ENCODE measurements at regions not wholly inside any gene's neighbourhood (a gene's known extent, or its start where the extent isn't known, plus 50 kb on each side); places are given as distances from the start of the nearest gene placed in this dataset.
"Not testable (repeated sequence)": the region's sequence is repeated elsewhere in the genome, so short reads cannot be mapped to it uniquely, and the experiment has no call there.

DNA sequence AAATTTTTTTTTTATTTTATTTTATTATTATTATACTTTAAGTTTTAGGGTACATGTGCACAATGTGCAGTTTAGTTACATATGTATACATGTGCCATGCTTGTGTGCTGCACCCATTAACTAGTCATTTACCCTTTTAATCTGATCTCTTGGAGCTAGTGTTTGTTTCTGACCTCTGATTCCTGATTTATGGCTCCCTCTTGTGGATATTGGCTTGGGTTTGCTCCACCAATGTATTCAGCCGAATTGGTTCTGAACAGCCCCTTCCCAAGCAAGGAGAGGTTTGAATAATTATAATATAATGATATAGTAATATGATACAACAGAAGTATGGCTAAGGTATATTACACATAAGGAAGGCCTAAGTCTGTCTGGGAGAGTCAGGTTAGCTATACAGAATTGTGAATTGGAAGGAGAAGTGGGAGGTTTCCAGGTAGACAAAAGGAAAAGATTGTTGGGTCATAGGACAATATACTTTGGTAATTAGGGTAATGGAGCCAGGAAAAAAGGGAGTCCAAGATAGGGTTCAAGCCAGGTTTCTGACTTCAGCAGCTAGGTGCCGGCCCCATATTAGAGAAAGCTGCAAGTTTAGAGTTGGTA, 53.1 kb upstream of the HMCN1 start:
- peak; percentile 29 for DNase-seq

- peak; percentile 26 for DNase-seq
Observed at GRCh38 chr1:185680453-185680852, 53.7 kb upstream of the HMCN1 start.

DNA sequence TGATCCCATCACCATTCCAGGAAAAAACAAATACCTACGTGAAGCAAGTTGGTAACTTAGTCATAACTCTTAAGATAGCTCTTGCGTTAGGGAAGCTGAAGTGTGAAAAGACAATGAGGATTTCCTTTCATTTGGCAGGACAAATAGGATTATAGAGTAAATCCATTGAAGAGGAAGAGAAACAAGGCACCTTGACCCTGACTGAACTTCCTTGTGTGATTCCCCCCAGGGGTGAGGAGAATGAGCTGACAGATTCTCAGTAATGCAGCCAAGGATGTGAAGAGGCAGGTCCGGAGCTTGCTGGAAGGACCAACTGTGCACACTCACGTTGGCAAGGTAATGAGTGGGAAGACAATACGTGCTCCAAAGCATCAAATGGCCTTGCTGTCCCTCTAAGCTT, 55.0 kb upstream of the HMCN1 start:
- DNase-seq, result no peak

GRCh38 chr1:185676969-185677368, 57.2 kb upstream of the HMCN1 start:
- DNase-seq, result no peak

GRCh38 chr1:185674201-185674600, 60.0 kb upstream of the HMCN1 start:
- peak; percentile 28 for DNase-seq

DNA sequence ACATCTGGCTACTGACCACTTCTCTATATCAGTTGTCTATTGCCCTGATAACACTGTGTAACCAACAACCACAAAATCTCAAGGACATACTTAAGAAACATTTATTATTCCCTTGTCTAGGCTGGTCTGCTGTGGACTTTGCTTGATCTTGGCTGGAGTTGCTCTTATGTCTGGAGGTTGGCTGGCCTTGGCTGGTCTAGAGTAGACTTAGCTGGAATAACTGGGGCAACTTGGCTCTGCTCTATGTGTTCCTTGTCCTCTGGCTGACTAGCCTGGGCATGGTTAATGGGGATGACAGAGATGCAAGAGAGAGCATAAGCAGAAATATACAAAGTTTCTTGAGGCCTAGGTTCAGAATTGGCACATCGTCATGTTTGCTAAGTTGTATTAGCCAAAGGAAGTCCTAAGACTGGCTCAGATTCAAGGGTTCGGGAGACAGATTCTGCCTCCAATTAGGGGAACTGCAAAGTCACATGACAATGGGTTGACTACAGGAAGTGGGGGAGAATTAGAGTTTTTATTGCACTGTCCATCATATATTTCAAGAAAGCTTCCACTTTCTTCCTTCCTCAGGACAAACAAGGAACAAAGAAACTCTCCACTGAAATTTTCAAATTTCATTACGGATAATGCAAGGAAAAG, 61.4 kb upstream of the HMCN1 start:
- no peak for DNase-seq

DNA sequence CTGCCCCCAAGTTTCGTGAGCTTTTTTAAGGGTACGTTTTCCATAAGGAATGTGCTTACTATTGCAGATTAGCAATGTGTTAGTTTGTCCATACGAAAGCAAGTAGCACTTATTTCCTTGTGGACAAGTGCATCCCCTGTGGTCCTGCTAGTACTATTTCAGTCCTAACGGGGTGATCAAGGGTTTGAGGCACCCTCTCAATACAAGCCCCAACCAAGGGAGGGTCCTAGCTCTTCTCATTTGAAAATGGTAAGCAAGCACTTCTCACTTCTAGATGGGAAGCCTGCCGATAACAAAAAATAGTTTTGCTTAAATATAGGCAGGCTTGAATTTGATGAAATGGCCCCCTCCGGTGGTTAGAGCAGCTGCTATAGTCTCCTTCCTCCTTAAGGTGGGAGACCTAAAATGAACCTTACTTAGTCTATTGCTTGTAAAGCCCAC, 64.0 kb upstream of the HMCN1 start:
- peak; percentile 69 for DNase-seq

- no peak for DNase-seq
Observed at GRCh38 chr1:185668013-185668412, 66.2 kb upstream of the HMCN1 start.

DNA sequence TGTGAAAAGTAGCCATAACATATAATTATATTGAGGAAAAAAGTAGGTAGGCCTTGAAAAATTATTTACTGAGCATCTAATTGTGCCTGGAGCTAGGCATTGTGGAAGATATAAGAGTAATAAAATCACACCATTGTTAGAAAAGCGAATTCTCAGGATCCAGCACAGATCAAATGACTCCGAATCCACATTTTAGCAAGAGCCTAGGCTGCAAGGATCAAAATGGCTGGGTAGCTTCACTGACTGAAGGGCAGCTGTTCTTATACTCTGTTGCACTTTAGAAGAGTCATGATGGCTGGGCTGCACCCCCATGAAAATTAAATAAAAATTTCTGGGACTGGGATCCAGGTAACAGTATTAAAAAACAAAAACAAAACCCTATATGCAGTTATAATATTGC, 67.6 kb upstream of the HMCN1 start:
- DNase-seq, result no peak

- no peak for DNase-seq
Observed at GRCh38 chr1:185663771-185664296, 70.4 kb upstream of the HMCN1 start.

GRCh38 chr1:185663332-185663731, 70.9 kb upstream of the HMCN1 start:
- DNase-seq, result no peak

DNA sequence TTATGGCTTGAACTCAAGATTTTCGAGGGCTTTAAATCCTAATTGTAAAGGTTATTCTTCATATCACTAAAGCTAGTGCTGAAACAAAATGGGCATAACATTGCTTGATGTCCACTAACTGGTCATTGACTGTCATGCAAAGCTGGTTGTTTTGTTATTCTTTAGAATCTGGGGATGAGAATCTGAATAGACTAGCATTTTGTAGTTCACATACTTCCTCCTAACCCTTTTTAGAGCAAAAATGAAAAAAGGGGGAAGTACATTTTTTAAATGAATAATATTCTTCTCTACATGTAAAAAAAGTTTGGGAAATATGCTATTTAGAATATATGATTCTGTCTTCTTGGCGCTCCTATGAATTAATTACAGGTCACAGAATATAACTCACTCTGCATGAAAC, 72.2 kb upstream of the HMCN1 start:
- DNase-seq, result no peak

- DNase-seq, result no peak
Observed at GRCh38 chr1:185656663-185657062, 77.5 kb upstream of the HMCN1 start.

DNA sequence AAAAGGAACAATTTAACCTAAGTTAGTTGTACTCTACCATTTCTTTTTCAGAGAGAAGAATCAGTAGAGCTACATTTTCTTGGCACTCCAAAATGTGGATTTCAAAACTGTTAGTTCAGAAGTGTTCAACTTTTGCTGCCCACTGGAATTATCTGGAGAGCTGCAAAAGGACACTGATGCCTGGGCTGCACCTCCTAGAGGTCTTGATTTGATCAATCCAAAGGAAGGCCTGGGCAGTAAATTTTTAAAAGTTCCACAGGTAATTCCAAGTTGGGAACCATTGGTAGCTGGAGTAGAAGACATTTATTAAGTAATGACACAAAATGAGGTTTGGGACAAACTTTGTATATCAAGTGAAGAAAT, 79.3 kb upstream of the HMCN1 start:
- DNase-seq, result no peak

- no peak for DNase-seq
Observed at GRCh38 chr1:185654199-185654951, 79.8 kb upstream of the HMCN1 start.

GRCh38 chr1:185653615-185654014, 80.6 kb upstream of the HMCN1 start:
- DNase-seq, result no peak

DNA sequence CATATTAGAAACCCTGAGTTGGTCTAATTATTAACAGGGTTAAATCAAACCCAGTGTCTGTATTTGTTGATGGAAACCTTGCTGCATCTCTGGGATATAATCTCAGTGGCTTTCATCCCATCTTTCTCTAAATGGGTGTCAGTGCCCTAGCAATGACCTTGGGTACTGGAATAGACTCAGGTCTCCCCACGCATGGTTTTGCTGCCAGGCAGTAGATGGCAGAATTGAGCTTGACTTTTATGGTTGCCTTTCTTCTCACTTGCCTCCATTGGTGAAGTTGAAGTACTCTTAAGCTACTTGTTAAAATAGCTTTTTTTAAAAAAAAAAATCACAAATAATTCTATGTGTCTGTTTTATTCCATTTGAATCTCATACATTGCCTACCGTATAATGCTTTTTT, 81.8 kb upstream of the HMCN1 start:
- DNase-seq, result no peak

DNA sequence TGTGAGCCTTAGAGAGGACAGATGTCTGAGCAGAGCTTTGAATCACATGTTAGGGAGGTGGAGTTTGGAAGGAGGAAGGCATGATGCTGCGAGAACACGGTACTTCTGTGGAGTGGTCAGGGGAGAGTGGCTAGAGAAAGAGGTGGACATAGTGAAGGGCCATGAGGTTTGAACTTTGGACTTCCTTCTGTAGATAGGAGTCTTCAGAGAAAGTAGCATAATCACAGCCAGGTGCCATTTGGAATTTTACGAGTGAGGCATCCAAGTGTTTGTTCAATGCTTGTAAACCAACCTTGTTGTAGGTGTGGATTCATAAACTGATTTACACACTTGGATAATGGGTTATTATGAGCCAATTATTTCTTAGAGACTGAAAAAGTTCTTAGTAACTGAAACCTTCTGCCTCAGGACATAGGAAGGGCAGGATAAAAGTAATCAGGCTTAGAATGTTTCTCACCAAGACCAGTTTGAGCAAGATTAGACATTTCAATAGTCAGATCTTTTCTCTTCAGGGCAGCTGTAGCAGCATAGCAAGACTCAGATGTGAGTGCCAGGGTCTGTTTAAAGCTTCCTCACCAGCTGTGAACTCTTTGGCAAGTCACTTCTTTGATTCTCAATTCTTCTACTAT, 83.5 kb upstream of the HMCN1 start:
- no peak for DNase-seq

- no peak for DNase-seq
Observed at GRCh38 chr1:185648858-185649589, 85.2 kb upstream of the HMCN1 start.

DNA sequence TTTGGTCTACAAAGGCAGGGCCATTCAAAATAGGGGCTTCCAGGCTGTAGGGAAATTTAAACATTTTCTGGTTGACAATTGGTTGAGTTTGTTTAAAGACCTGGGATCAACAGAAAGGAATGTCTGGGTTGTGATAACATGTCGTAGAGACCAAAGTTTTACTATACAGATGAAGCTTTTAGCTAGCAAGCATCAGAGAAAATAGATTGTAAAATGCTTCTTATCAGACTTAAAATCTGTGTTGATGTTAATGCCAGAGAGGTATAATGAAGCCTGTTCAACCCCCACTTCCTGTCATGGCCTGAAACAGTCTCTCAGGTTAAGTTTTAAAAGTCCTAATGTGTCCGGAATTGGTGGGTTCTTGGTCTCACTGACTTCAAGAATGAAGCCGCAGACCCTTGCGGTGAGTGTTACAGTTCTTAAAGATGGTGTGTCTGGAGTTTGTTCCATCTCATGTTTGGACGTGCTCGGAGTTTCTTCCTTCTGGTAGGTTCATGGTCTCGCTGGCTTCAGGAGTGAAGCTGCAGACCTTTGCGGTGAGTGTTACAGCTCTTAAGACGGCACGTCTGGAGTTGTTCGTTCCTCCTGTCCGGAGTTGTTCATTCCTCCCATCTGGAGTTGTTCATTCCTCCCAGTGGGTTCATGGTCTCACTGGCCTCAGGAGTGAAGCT, 86.5 kb upstream of the HMCN1 start:
- not testable (repeated sequence) for DNase-seq

DNA sequence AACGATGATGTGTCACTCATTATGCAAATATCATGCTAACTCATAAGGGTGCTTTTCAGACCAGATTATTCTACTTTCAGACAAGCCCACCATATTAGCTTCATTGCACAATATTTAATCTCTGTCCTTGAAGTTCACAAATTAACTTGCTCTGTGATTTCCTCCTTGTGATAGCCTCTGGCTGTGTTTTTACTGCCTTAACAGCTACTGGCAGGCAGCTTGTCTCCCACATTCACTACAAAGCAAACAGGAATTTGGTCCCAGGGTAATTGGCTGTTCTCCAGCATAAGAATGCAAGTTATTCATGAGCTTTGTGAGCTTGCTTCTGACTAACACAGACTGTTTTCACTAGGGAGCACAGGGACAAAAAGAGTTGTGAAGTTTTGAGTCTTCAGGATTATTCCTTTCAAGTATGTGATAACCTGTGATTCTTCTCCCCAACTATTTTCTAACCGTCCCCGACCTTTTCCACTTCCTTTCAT, 87.9 kb upstream of the HMCN1 start:
- no peak for DNase-seq

- no peak for DNase-seq
Observed at GRCh38 chr1:185645686-185646085, 88.5 kb upstream of the HMCN1 start.
